CD1c-positive myeloid dendritic cell (primary cell): ENCODE measurements at regions not wholly inside any gene's neighbourhood (a gene's known extent, or its start where the extent isn't known, plus 50 kb on each side); places are given as distances from the start of the nearest gene placed in this dataset.

ENCODE experiments used
- DNase-seq: peaks from one replicate; pipeline ENCODE4 v3.0.0-alpha.2; 2016; ENCODE audit errors: extremely low spot score

DNA sequence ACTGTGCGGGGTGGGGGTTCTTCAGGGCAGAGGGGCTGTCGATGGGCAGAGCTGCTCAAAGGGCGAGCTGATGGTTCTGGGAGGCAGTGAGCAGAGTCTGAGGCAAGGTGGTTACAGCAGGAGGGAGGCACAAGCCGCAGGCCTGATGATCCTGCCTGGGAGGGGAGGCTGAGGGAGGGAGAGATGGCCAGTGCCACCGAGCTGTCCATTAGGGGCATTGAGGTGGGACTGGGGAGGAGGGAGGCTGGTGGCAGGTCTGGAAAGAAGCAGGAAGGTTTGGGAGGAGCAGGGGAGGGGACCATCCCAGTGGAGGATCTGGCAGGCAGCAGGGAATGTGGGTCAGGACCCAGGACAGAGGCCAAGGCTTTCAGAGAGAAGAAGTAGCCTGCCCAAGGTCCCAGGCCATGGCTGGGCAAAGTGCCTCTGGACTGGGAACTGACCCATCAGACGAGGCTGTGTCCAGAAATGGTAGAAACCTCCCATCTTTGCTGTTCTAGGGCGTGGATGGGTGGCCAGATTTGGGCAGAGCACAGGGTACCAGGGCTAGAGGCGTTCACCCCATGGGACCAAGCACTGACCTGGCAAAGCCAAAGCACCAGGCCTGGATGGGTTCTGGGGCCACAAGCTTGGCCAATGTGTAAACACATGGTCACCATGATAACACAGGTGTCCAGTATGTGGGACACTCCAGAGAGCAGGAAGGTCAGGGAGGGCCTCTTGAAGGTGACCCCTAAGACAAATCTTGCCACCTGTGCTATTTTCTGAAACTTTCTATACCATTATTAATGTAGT, 55.5 kb downstream of the INHBB start:
- no peak for DNase-seq

DNA sequence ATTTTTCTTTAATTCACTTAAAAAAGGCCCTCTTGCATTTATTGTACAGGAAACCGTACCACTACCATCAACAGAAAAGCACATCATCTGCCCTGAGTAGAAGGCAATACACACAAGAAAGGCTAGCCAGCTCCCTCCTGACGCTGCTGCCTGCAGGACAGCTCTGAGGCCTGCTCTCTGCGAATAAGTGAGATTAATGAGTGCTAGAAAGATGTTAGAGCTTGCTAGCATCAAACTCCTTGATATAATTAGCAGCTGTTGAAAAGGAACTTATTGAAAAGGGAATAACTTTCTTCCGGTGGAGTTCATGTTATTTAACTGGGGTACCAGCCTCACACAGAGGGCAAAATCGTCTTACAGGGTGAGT, 56.1 kb downstream of the INHBB start:
- DNase-seq, result no peak

DNA sequence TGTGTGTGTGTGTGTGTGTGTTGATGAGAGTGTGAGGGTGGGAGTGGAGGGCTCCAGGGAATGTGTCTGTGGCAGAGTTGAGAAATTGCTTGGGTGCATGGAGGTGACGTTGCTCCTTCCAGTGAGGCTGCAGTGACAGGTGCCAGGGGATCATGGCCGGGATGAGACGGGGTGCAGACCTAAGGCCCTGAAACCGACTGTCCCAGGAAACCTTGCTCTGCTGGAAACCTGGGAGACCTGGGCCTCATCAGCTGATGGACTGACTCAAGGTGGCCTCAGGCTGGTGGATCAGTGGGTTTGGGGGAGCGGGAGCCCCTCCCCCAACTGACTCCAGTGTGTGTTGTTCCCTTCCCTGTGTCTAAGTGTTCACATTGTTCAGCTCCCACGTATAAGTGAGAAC, 56.6 kb downstream of the INHBB start:
- DNase-seq, result no peak

DNA sequence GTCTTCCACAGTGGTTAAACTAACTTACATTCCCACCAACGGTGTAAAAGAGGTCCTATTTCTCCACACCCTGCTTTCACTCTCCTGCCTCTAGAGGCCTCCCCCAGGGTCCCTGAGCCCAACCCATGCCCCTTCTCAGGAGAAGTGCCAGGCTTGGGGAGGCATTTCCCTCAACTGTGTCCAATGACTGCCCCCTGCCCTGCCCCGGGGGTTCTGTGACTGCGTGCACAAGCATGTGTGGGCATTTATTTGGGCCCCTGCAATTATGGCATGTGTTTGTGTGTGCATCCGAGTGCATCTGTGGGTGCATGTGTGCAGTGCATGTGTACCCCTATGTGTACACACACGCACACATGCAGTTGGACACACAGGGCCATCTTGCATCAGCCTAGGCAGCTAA, 57.3 kb downstream of the INHBB start:
- DNase-seq, result no peak

DNA sequence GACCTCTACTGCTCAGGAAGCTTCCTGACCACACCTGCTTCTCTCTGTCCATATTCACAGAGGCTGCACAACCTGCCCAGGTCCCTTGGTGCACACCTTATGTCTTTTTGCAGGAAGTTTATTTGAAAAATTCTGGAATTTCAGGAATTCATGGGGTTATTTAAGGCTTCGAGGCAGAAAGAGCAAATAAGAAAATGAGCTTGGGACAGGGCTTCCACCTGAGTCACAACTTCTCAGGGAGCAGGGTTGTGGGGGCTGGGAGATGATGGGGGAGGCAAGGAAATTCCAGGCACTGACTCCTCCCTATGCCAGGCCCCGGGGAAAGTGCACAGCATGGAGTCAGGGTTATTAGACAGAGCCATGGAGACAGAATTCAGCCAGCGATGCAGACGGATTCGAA, 57.7 kb downstream of the INHBB start:
- DNase-seq, result no peak

DNA sequence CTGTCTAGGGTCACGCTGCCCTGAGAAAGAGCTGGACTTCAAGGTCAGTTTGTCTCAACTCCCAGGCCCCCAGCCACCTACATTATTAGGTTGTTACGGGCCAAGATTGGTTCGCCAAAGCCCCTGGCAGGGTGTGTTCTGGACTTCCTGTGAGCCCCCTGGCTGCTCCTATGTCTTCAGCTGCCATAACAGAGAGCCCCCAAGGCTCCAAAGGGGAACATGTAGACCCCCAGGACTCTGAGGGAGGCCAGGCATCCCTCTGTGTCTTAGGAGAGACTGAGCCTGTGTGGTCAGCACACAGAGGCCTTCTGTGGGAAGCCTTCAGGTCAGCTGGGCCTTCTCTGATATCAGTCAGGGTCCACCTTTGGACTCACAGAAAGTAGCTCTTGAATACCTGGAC, 58.3 kb downstream of the INHBB start:
- no peak for DNase-seq

DNA sequence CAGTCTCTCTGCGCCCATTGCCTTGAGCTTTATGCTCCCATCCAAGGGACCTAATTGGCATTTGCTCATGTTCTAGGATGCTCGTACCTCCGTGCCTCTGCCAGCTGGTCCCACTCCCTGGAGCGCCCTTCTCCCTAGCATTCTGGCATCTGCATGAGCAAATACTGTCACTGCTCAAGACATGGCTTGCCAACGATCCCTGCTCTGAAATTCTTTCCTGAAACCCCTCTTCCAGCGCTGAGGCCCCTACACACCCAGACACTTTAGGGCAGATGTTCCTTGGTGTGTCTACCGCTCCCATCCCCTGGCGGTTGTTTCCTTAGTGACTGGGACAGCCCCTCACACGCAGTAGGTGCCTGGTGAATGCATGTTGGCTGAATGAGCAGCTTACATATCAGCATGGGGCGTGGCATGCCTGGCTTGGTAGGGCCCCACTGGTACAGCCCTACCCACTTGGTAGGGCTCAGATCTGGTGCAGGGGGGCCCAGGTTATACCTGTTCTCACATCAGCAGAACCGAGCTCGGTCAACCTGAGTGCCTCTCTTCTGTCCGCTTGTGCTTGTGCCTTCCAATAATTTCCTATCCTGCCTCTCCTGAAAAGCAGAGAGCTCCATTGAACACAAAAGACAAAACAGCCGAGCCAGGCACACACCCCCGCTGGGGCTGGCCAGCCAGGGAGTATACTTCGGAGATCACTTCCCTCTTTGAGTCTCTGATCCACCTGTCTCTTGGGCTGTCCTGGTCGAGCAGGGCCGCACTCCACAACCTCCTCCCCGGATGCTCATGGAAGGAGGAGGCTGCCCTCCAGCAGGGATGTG, 59.2 kb downstream of the INHBB start:
- no peak for DNase-seq

DNA sequence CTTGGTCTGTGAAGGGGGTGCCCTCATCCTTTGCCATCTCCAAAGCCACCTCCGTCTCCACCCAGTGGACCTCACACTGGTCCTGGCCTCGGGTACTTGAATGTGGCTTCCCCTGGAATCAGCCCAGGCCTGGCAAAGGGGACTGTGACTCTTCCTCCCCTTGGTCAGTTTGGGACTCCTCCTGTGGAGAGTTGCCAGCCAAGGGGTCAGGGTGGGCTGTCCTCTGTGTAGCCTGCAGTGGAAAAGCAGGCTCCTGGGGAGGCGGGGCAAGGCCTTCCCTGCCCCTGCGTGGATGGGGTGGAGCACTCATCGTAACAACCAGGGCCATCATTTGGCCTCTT, 59.8 kb downstream of the INHBB start:
- no peak for DNase-seq

DNA sequence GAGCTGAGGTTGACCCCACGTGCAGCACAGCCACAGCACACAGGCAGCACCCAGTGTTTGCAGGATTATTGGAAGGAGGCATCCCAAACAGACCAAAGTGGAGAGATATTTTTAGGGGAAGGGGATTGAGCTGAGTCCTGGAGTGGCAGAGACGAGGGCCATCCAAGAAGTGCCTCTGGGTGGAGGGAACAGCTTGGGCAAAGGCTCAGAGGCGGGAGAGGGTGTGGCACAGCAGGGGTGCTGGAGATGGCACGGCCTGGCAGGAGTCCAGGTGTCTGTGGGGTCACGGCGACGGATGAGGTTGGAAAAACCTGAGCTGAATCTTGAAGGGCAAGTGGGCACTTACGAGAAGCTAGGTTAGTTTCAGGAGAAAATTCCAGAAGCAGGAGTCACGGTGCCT, 60.6 kb downstream of the INHBB start:
- DNase-seq, result no peak

DNA sequence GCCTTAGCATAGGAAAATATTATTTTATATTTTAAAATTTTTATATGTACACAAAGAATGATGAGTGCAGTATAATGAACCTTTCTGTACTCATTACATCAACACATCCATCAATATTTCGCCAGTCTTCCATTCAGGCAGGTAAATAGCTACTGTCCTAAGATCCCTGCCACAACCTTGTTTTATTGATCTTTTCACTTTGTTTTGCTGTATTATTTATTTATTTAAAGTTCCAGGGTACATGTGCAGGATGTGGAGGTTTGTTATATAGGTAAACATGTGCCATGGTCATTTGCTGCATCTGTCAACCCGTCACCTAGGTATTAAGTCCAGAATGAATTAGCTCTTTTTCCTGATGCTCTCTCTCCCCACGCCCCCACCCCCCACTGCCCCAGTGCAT, 64.6 kb downstream of the INHBB start:
- no peak for DNase-seq

DNA sequence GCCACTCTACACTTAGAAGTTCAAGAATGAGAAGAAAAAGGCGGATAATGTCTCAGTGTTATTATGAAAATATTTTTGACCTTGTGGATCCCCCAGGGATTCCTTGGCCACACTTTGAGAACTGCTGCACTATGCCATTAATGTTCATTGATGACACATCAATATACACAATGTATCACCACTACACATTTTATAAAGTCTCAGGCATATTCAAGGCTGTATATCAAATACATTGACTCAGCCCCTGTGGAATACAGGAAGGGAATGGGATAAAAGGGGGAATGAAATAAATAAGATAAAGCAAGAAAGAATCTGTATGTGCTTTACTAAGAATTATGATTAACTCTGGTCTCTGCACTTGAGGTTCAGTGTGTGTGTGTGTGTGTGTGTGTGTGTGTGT, 69.1 kb downstream of the INHBB start:
- no peak for DNase-seq

DNA sequence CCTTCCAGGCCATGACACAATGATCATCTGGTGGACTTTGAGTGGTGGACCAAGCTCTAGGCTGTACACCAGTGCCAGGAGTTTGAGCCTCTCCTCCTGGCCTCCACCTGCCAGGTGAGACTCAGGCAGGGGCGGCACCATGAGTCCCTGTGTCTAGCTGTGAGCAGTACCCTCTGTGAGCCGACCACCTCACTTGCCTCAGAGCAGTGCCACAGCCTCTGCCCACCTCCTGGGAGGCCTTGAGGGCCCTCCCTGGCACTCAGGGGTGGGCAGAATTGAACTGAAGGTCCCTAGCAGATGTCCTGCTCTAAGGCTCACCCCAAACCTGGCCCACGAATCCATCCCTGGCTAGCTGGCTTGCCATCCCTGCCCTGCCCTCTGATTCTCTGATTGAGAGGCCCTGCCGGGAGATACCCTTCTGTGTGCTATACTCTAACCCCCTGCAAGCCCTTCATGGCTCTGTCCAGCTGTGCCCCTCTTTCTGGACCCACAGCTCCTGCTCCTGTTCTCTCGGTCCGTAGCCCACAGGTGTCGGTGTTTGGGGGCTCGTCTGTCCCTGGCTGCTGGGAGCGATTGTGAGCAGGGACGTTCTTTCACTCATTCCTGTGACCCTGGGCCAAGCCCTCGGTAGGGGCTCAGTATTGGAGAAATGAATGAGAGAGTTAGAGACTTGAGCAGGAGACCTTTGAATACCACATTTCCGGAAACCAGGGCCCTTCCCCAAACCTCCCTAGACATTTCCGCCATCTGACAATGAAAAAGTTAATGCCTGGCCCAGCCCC, 70.0 kb downstream of the INHBB start:
- no peak for DNase-seq

DNA sequence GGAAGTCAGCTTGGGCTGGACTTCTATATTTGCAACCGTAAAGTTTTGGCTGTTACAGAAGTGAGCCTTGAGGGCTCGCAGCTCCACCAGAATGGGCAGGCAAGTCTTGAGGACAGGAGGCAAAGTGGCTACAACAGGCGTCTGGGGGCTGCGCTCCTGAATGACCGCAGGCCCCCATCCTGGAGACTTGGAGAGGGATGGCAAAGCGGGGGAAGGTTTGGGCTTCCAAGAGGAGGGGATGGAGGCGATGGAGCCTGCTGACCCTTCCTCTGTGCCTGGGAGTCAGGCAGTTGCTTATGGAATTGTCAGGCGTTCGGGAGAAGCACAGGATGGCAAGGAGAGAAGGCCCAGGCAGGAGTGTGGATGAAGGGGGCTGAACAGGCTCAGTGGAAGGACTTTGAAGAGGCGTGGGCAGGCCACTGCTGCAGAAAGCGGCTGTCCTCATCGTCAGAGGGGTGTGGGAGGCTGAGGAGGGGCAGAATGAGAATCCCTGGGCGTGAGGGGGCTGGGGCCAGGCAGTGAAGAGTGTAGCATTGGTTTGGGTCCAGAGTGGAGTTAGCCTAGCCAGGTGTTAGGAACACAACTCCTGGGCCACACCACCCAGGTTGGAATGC, 72.3 kb downstream of the INHBB start:
- DNase-seq, result no peak

DNA sequence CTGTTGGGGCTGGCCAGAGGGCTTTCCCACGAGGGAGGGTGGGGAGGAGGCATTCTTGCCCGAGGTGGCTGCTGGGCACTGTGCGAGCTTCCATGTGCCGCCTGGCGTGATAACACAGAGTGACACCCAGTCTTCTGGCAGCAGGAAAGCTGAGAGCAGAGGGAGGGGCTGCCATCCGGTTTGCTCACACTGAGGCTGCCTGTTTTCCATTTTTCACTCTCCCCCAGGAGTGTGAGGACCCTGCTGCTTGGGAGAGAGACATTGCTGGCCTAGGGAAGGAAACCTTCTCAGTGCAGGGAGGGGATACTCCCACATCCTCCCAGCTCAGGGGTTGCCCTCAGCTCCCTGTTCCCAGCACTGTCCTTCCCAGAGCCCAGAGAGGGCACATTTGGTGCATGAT, 73.1 kb downstream of the INHBB start:
- DNase-seq, result no peak

DNA sequence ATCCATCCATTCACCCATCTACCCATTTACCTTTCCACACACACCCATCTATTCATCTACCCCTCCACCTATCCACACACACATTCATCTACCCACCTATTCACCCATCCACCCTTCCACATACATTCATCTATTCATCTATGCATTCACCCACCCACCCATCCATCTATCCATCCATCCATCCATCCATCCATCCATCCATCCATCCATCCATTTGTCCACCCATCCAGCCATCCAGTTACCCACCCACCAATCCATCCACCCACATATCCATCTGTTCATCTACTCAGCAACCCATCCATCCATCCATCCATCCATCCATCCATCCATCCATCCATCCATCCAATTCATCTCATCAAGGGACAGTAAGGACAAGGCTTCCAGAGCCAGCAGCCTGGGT, 74.0 kb downstream of the INHBB start:
- no peak for DNase-seq

DNA sequence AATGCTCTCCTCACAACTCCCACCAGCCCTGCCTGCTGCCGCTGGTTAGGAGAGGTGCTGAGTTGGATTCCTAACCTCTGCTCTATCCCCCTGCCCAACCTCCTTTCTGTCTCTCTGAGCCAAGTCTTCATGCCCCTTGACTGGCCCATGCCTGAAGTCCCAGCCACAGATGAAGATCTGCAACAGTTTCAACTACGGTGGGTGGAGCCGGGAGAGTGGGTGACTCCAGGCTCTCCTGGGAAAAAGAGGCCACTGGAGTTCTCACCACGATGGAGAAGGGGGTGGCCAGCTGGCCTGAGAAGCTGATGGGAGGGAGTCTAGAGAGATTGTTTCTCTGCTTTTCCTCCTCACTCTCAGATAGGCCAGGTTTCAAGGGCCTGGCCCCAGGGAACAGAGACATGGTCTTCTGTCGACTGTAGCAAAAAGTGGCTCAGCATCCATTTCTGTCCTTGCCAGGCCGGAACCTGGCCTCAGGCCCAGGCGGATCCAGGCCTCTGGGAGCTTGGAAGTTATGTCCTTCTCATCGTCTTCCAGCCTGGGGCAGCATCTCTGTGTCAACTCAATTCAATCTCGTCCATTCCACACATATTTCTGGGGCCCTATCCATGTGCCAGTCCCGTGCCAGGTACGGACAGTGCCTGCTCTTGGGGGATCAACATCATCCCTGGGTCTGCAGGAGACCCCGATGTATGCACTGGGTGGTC, 75.3 kb downstream of the INHBB start:
- DNase-seq, result no peak

DNA sequence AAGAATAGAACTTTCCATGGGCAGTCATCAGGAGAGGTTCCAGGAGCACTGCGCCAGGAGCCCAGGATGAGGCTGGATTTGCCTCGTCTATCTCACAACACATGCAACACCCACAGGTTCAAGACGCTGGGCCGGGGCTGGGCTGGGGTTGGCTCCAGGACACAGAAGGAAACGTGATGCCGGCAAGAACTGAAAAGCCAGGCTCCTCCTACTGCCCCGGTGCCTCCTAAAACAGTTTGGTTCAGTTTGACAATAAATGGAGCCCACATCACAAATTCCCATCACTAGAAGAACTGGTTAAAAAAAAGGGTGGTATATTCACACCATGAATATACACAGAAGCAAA, 75.9 kb downstream of the INHBB start:
- no peak for DNase-seq

DNA sequence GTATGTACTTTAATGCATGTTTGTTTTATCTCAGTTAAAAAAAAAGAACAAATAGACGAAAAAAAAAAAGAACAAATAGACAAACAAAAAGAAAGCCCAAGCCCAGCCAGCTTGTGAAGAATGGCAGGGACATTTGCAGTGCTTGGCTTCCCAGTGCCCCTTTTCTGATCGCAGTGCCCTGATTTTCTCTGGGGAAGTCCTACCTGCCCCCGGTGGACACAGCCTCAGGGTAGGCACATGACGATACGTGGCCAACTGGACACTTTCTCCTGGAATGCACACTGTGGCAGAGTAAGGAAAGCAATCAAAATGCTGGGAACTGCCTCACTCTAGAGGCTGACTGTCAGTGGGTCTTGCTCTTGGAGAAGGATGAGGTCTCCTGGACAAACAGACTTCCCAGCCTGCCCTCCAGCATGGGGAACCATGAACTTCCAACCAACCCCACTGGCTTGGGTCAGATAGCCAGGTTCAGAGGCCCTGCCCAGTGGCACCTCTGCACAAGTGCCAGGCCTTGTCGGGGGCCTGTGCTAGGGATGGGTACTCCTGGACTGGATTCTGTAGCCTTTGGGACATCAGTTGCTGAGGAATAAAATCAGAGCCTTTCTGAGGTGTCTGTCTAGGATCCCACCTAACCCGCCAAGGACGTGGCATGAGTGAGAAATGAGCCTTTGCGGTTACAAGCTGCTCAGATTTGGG, 76.7 kb downstream of the INHBB start:
- no peak for DNase-seq

DNA sequence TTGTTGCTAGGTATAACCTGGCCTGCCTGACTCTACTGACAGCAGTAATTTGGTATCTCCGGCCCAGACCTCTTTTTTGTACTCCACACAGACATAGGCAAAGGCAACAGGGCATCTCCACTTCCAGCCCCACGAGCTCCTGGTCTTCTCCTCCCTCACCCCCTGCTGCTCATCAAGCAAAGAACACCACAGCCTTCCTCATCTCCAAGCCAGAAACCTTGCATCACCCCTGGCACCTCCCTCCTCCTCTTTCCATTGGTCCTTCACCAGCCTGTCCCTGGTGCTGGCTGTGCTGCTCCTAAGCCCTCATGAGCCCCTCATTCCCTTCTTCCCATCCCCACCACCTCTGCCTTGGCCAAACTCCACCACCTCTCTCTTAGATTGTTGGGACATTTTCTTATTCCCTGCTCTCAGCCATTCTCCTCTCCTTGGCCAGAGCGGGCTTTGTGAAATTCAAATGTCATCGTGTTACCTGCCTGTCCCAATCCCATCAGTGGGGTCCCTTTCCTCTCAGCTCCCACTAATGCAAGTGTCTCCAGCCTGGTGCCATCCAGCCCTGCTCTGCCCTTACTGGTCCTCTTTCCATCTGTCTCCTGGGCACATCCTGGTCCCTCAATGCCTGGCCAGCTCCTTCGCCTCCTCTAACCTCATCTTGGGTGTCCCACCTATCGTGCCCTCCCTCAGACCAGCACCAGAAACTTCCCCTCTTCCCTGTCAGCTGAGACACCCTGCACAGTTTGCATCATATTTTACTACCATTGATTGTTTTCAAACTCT, 77.4 kb downstream of the INHBB start:
- DNase-seq, result no peak

DNA sequence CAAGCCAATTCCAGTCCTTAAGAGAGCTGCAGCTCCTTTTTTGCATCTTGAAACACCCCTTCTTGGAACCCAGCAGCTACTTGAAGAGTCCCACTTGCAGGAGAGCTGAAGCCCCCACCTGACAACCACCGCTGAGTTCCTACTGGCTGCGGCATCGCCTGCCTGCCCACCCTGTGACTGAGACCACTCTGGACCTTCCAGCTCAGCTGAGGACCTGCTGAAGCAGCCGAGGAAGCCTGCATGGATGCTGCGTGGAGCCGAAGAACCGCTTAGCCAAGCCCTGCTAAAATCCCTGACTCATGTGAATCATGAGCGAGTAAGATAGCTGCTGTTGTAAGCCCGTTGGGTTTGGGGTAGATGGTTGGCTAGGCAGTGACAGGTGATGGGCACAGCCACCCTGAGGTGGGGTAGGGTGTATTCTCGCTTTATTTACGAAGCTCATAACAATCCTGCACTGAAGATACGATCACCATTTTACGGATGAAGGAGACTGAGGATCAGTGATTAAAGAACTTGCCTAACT, 78.4 kb downstream of the INHBB start:
- DNase-seq, result no peak
